Glomerular visceral epithelial cell (primary cell): ENCODE measurements at regions not wholly inside any gene's neighbourhood (a gene's known extent, or its start where the extent isn't known, plus 50 kb on each side); places are given as distances from the start of the nearest gene placed in this dataset.
"Not testable (repeated sequence)": the region's sequence is repeated elsewhere in the genome, so short reads cannot be mapped to it uniquely, and the experiment has no call there.

Experiments
- DNase-seq: peaks from one replicate; pipeline ENCODE4 v3.0.0-alpha.2; 2016; ENCODE audit errors: extremely low spot score

GRCh38 chr5:169413416-169413815, 112.5 kb upstream of the SLIT3 start:
- no peak for DNase-seq

- DNase-seq, result no peak
Measured at GRCh38 chr5:169412831-169413230, 111.9 kb upstream of the SLIT3 start.

GRCh38 chr5:169411786-169412430, 111.0 kb upstream of the SLIT3 start:
- DNase-seq, result no peak

GRCh38 chr5:169410996-169411783, 110.3 kb upstream of the SLIT3 start:
- DNase-seq, result no peak

GRCh38 chr5:169408731-169409130, 107.8 kb upstream of the SLIT3 start:
- no peak for DNase-seq

- DNase-seq, result no peak
Measured at GRCh38 chr5:169408171-169408570, 107.2 kb upstream of the SLIT3 start.

GRCh38 chr5:169404223-169404622, 103.3 kb upstream of the SLIT3 start:
- DNase-seq, result no peak

- DNase-seq, result no peak
Measured at GRCh38 chr5:169398515-169398914, 97.6 kb upstream of the SLIT3 start.

- DNase-seq, result no peak
Measured at GRCh38 chr5:169395136-169395535, 94.2 kb upstream of the SLIT3 start.

- no peak for DNase-seq
Measured at GRCh38 chr5:169394371-169394770, 93.4 kb upstream of the SLIT3 start.

GRCh38 chr5:169393907-169394306, 93.0 kb upstream of the SLIT3 start:
- DNase-seq, result no peak

GRCh38 chr5:169390265-169390664, 89.3 kb upstream of the SLIT3 start:
- no peak for DNase-seq

- DNase-seq, result peak; percentile 5
Measured at GRCh38 chr5:169389318-169389717, 88.4 kb upstream of the SLIT3 start.

GRCh38 chr5:169385636-169386035, 84.7 kb upstream of the SLIT3 start:
- no peak for DNase-seq

- DNase-seq, result peak; percentile 20
Measured at GRCh38 chr5:169384661-169385060, 83.7 kb upstream of the SLIT3 start.

GRCh38 chr5:169374761-169375160, 73.8 kb upstream of the SLIT3 start:
- DNase-seq, result peak; percentile 31

- no peak for DNase-seq
Measured at GRCh38 chr5:169374111-169374510, 73.2 kb upstream of the SLIT3 start.

- DNase-seq, result not testable (repeated sequence)
Measured at GRCh38 chr5:169371801-169372200, 70.9 kb upstream of the SLIT3 start.

- no peak for DNase-seq
Measured at GRCh38 chr5:169369130-169369529, 68.2 kb upstream of the SLIT3 start.

- DNase-seq, result no peak
Measured at GRCh38 chr5:169367861-169368260, 66.9 kb upstream of the SLIT3 start.

GRCh38 chr5:169357291-169357690, 56.4 kb upstream of the SLIT3 start:
- no peak for DNase-seq

GRCh38 chr5:169356811-169357210, 55.9 kb upstream of the SLIT3 start:
- DNase-seq, result no peak

- no peak for DNase-seq
Measured at GRCh38 chr5:169356181-169356580, 55.2 kb upstream of the SLIT3 start.
